CD14-positive monocyte (primary cell): ENCODE measurements at regions not wholly inside any gene's neighbourhood (a gene's known extent, or its start where the extent isn't known, plus 50 kb on each side); places are given as distances from the start of the nearest gene placed in this dataset.

Experiments
- DNase-seq, 3 donors: peaks; one replicate each; pipeline ENCODE4 v3.0.0-alpha.2; 2011 to 2022
- H2AFZ ChIP-seq: 2 replicates; pipeline ENCODE4 v1.6.0; 2012; ENCODE audit warnings: mild to moderate bottlenecking, low read depth, low read length, inconsistent platforms; ENCODE audit not compliant: insufficient read depth, poor library complexity, severe bottlenecking
- H3K27ac ChIP-seq, 2 donors: 1 replicate in 1 of 2; 2 replicates in 1 of 2; pipeline ENCODE4 v1.5.1; 2012 to 2013; ENCODE audit warnings: low read length in 2 of 2, control low read depth in 1 of 2, inconsistent platforms in 1 of 2, low read depth in 1 of 2, mild to moderate bottlenecking in 1 of 2
- H3K27me3 ChIP-seq, 2 donors: one replicate each; pipeline versions ENCODE4 v1.6.0 to v1.6.1; 2011 to 2013; ENCODE audit warnings: low read length in 2 of 2; ENCODE audit not compliant: control insufficient read depth in 2 of 2, insufficient read depth in 2 of 2
- H3K36me3 ChIP-seq, 2 donors: replicated peaks in 1 of 2; 1 replicate in 1 of 2; 2 replicates in 1 of 2; pipeline versions ENCODE4 v1.5.1 to v1.6.1; 2012 to 2013; ENCODE audit warnings: low read length in 2 of 2, control low read depth in 1 of 2, inconsistent platforms in 1 of 2, mild to moderate bottlenecking in 1 of 2; ENCODE audit not compliant: insufficient read depth in 2 of 2, control insufficient read depth in 1 of 2
- H3K4me1 ChIP-seq, 2 donors: 1 replicate in 1 of 2; 2 replicates in 1 of 2; pipeline versions ENCODE4 v1.5.1 to v1.6.1; 2012 to 2013; ENCODE audit warnings: low read length in 2 of 2, control low read depth in 1 of 2, inconsistent platforms in 1 of 2, mild to moderate bottlenecking in 1 of 2, moderate library complexity in 1 of 2; ENCODE audit not compliant: insufficient read depth in 2 of 2, control insufficient read depth in 1 of 2
- H3K4me2 ChIP-seq: replicated peaks from 2 replicates; pipeline ENCODE3; 2012; ENCODE audit warnings: low read length, moderate library complexity, mild to moderate bottlenecking; ENCODE audit not compliant: poor library complexity, severe bottlenecking; ENCODE audit errors: extremely low read depth
- H3K4me3 ChIP-seq, 3 experiments: fragments of 200-600 bp in 1 of 3; sonication (generic) in 1 of 3; replicated peaks in 1 of 3; 1 replicate in 2 of 3; 2 replicates in 1 of 3; pipeline ENCODE4 v1.5.1; 2011 to 2013; ENCODE audit warnings: low read length in 3 of 3, mild to moderate bottlenecking in 3 of 3, control low read depth in 2 of 3, low read depth in 2 of 3, inconsistent platforms in 1 of 3, moderate library complexity in 1 of 3
- H3K79me2 ChIP-seq: 2 replicates; pipeline ENCODE4 v1.6.0; 2012; ENCODE audit warnings: mild to moderate bottlenecking, control low read depth, inconsistent platforms, low read length, moderate library complexity; ENCODE audit not compliant: insufficient read depth
- H3K9ac ChIP-seq: 2 replicates; pipeline ENCODE4 v1.6.0; 2017; ENCODE audit warnings: low read length, mild to moderate bottlenecking; ENCODE audit not compliant: insufficient read depth, poor library complexity, severe bottlenecking
- H3K9me3 ChIP-seq, 2 donors: replicated peaks in 1 of 2; 1 replicate in 1 of 2; 2 replicates in 1 of 2; pipeline versions ENCODE4 v1.5.1 to v1.6.1; 2012 to 2013; ENCODE audit warnings: low read length in 2 of 2, control low read depth in 1 of 2; ENCODE audit not compliant: control insufficient read depth in 1 of 2, insufficient read depth in 1 of 2
- H4K20me1 ChIP-seq: 2 replicates; pipeline ENCODE4 v1.6.0; 2012; ENCODE audit warnings: mild to moderate bottlenecking, low read length, control low read depth, moderate library complexity; ENCODE audit not compliant: insufficient read depth
- H3K27ac Mint-ChIP-seq, 7 donors: one replicate each; pipeline ENCODE4 v1.8.0; 2020; ENCODE audit warnings: mild to moderate bottlenecking in 7 of 7, mixed read lengths in 7 of 7, moderate library complexity in 6 of 7, inconsistent platforms in 2 of 7
- H3K27me3 Mint-ChIP-seq, 3 donors: one replicate each; pipeline ENCODE4 v1.8.0; 2021 to 2022; ENCODE audit warnings: low read depth in 3 of 3, mild to moderate bottlenecking in 3 of 3, mixed read lengths in 3 of 3, moderate library complexity in 3 of 3, inconsistent platforms in 1 of 3
- H3K36me3 Mint-ChIP-seq, 2 donors: one replicate each; pipeline ENCODE4 v1.8.0; 2020; ENCODE audit warnings: mixed read lengths in 2 of 2, inconsistent platforms in 1 of 2, mild to moderate bottlenecking in 1 of 2
- H3K4me1 Mint-ChIP-seq: one replicate; pipeline ENCODE4 v1.8.0; 2020; ENCODE audit warnings: mild to moderate bottlenecking, mixed read lengths
- H3K4me3 Mint-ChIP-seq, 2 donors: one replicate each; pipeline ENCODE4 v1.8.0; 2020; ENCODE audit warnings: mild to moderate bottlenecking in 2 of 2, mixed read lengths in 2 of 2, moderate library complexity in 1 of 2
- H3K9me3 Mint-ChIP-seq, 7 donors: one replicate each; pipeline ENCODE4 v1.8.0; 2020 to 2022; ENCODE audit warnings: mixed read lengths in 7 of 7, mild to moderate bottlenecking in 6 of 7, moderate library complexity in 6 of 7, inconsistent platforms in 2 of 7
- CTCF ChIP-seq: fragments of 200-600 bp; IDR thresholded peaks from one replicate; pipeline ENCODE4 v1.8.0; 2022; ENCODE audit warnings: antibody characterized with exemption, mild to moderate bottlenecking
- WGBS: methylation state at CpG from one replicate; pipeline ENCODE4 v1.1.5; 2013; ENCODE audit warnings: missing lambda C conversion rate; ENCODE audit not compliant: insufficient coverage; 5-methylcytosine and 5-hydroxymethylcytosine counted together
- intact Hi-C, 2 donors: fragments of 100-400 bp; cut with micrococcal nuclease; formaldehyde crosslinking; loops; one replicate each; pipeline versions ENCODE4 v1.15.0 to v1.15.1; 2023

GRCh38 chr21:16530656-16531055 is 800.9 kb downstream of the USP25 start:
- H3K36me3 Mint-ChIP-seq: no peaks in the 10 kb centered on the region
- Histone ChIP-seq H3K4me1 (no peaks in the 10 kb centered on the region), H3K4me3 (no peak overlapping the region), H3K4me2 (no peak overlapping the region), H3K9ac (no peak overlapping the region), H3K79me2 (no peaks in the 10 kb centered on the region), H2AFZ (no peak overlapping the region), H3K27ac (no peak overlapping the region), H3K27me3 (no peaks in the 10 kb centered on the region), H4K20me1 (no peaks in the 10 kb centered on the region), H3K9me3 (peaks cover 14 to 18% of the 10 kb centered on the region in 2 donors), H3K36me3 (no peaks in the 10 kb centered on the region)
- no peak for TF ChIP-seq CTCF
- no peak for DNase-seq
- H3K9me3 Mint-ChIP-seq: peaks cover 1 to 13% (median 9%) of the 10 kb centered on the region in 7 donors
- no peaks in the 10 kb centered on the region for H3K4me1 Mint-ChIP-seq
- no peaks in the 10 kb centered on the region for H3K27me3 Mint-ChIP-seq
- WGBS: no CpG with 5 or more reads among the region's 2 CpGs
- H3K4me3 Mint-ChIP-seq: no peak overlapping the region
- intact Hi-C loops: no loop called here
- H3K27ac Mint-ChIP-seq: no peak overlapping the region

- WGBS: no CpG with 5 or more reads among the region's 4 CpGs
Measured at GRCh38 chr21:16532840-16533239, 803.1 kb downstream of the USP25 start.

More at GRCh38 chr21:16532840-16533239, 803.1 kb downstream of the USP25 start:
- no peak for TF ChIP-seq CTCF
- H3K4me3 ChIP-seq: no peak overlapping the region
- no peak overlapping the region for H2AFZ ChIP-seq
- peaks cover 0 to 9% (median 6%) of the 10 kb centered on the region in 7 donors for H3K9me3 Mint-ChIP-seq
- H3K79me2 ChIP-seq: no peaks in the 10 kb centered on the region
- no peak overlapping the region for H3K4me3 Mint-ChIP-seq
- no peaks in the 10 kb centered on the region for H3K27me3 ChIP-seq
- H3K9ac ChIP-seq: no peak overlapping the region
- intact Hi-C loops: no loop called here
- no peaks in the 10 kb centered on the region for H3K36me3 ChIP-seq
- DNase-seq: no peak
- H3K4me2 ChIP-seq: no peak overlapping the region
- no peaks in the 10 kb centered on the region for H3K36me3 Mint-ChIP-seq
- H3K27ac ChIP-seq: no peak overlapping the region
- H3K4me1 Mint-ChIP-seq: no peaks in the 10 kb centered on the region
- H3K9me3 ChIP-seq: peaks cover 5 to 11% of the 10 kb centered on the region in 2 donors
- H3K4me1 ChIP-seq: no peaks in the 10 kb centered on the region
- peaks cover 0 to 2% (median 0%) of the 10 kb centered on the region in 3 donors for H3K27me3 Mint-ChIP-seq
- no peaks in the 10 kb centered on the region for H4K20me1 ChIP-seq
- H3K27ac Mint-ChIP-seq: no peak overlapping the region
